NCI-H187 (cell line): ENCODE measurements at regions not wholly inside any gene's neighbourhood (a gene's known extent, or its start where the extent isn't known, plus 50 kb on each side); places are given as distances from the start of the nearest gene placed in this dataset.
"Not testable (repeated sequence)": the region's sequence is repeated elsewhere in the genome, so short reads cannot be mapped to it uniquely, and the experiment has no call there.

Source experiments
- DNase-seq, 2 experiments: peaks; one replicate each; lab custom pipeline; 2025; lab: John Stamatoyannopoulos, UW

DNA sequence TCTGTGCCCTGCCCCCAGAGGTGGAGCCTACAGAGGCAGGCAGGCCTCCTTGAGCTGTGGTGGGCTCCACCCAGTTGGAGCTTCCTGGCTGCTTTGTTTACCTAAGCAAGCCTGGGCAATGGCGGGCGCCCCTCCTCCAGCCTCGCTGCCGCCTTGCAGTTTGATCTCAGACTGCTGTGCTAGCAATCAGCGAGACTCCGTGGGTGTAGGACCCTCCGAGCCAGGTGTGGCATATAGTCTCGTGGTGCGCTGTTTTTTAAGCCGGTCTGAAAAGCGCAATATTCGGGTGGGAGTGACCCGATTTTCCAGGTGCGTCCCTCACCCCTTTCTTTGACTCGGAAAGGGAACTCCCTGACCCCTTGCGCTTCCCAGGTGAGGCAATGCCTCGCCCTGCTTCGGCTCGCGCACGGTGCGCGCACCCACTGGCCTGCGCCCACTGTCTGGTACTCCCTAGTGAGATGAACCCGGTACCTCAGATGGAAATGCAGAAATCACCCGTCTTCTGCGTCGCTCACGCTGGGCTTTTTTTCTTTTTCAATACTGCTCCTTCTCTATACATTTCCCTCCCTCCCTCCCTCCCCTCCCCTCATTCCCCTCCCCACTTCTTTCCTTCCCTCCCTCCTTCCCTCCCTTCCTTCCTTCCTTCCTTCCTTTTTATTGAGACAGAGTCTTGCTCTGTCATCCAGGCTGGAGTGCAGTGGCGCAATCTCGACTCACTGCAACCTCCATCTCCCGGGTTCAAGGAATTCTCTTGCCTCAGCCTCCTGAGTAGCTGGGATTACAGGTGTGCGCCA, 197.1 kb upstream of the TBL1XR1 start:
- DNase-seq = not testable (repeated sequence)

DNA sequence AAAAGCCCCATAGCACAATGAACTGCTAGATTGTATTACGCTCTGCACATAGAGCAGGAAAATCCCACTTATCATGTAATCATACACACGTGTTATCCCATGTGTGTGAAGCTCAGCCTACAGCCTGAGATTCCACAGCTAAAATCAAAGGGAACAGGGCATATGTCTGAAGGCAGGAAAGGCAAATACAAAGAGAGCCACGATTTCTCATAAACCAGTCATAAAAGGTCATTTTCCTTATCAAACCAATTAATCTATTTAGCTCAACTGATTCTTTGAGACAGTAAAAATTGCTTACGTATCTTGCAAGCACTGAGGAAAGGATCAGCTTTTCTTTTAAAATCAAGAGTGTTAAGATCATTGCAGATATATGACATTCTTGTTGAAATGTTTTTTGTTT, 199.5 kb upstream of the TBL1XR1 start:
- no peak for DNase-seq

DNA sequence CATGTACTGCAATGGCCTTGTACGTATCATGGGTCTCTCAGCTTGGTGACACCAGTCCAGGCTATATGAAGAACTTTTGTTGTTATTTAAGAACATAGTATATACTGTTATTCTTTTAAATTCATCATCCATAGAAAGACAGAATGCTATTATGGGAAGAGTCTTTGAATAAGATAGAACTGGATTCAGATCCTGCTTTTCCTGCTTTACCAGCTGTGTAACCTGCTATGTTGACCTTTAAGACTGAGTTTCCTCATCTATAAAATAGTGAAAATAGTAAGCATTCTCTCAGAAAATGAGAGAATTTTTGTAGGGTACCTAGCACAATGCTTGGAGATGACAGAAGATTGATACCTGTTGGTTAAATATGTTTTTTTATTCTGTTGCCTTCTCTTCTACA, 204.1 kb upstream of the TBL1XR1 start:
- no peak for DNase-seq

DNA sequence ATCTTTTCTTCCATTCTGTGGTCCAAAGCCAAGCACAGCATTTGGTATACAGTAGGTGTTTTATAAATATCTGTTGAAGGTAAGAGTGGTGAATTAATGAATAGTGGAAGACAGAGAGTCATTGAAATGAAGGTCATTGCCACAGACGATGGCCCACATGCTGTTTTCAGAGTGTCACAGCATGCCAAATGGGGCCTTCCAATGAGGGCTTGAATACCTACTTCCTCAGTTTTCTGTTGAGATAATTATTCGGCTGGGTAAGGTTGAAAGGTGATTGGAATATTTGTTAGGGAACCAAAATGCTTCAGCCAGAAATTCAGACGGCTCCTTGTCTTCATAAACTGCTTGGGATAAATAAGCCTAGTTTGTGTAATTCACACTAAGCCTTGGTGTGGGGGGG, 205.3 kb upstream of the TBL1XR1 start:
- no peak for DNase-seq

DNA sequence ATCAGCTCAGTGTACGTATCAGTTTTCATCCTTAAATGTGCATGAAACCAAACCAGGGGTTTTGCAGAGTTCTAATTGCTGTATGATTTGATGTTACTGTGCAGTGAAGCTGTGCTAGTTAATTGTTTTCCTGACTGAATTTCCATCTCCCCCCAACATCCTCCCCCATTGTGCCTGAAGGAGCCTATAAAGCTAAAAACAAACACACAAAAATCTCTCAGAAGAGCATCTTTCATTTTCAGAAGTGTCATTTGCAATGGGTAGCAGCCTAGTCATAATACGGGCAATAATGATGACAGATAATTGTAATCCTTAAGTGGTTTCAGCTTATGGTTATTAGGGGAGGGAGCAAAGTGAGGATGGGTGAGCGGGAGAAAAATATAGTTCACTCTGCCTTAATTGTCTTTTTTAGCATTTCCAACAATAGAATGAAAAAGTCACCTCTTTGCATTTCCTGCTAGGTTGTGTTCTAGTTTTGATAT, 207.9 kb upstream of the TBL1XR1 start:
- peak; percentile 37 to 65 for DNase-seq

DNA sequence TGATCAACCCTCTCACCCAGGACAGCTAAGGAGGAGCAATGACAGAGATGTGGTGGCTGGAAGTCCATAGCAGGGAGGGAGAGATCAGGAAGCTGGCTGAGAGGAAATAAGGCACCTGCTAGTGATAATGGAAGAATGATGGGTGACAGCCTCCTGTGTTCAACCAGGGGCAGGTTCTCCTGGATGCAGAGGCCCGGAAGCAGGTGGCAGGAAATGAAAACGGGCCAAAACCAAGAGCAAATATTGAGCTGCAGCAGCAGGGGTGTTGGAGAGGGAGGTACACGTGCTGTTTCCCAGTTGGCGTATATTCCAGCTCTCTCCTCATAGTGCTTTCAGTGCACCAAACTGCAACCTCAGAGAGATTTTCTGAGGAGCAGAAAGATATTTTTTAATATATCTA, 213.4 kb upstream of the TBL1XR1 start:
- DNase-seq = peak; percentile 18 to 27

DNA sequence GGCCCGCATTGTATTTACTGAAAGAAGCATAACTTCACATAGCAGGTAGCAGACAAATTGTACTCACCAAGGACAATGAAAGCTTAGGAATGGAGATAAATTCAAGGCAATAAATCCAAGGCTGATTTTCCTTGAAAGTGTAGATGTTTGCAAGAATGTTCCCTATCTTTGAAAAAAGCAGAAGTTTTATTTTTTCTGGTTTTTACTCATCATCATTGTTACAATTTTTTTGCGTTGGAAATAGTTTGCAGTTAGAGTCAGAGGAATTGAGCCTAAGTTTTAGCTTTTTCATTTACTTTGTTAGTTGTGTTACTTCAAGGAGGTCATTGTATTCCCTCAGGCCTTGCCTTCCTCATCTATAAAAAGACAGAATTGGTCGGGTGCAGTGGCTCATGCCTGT, 213.9 kb upstream of the TBL1XR1 start:
- DNase-seq = no peak

DNA sequence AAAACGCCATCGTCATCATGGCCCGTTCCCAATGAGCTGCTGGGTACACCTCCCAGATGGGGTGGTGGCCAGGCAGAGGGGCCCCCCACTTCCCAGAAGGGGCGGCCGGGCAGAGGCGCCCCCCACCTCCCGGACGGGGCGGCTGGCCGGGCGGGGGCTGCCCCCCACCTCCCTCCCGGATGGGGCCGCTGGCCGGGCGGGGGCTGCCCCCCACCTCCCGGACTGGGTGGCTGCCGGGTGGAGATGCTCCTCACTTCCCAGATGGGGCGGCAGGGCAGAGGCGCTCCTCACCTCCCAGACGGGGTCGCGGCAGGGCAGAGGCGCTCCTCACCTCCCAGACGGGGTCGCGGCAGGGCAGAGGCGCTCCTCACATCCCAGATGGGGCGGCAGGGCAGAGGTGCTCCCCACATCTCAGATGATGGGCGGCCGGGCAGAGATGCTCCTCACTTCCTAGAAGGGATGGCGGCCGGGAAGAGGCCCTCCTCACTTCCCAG, 215.4 kb upstream of the TBL1XR1 start:
- not testable (repeated sequence) for DNase-seq

DNA sequence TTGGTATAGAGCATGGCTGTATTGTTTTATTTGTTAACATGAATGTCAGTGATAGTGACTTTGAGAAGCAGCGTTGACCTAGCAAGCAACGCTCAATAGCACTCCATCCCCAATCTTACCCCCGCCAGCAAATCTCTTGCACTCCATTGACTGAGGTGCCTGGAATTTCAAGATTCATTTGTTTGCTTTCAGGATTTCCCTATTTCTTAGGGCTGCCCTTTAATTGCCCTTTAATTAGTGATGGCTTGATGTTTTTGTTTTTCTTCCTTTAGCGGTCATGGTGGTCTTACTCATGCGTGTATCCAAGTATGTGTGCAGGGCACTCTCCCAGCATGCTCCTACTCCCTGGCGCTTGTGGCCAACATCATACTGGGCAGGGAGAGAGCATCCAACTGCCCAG, 216.8 kb upstream of the TBL1XR1 start:
- no peak for DNase-seq

DNA sequence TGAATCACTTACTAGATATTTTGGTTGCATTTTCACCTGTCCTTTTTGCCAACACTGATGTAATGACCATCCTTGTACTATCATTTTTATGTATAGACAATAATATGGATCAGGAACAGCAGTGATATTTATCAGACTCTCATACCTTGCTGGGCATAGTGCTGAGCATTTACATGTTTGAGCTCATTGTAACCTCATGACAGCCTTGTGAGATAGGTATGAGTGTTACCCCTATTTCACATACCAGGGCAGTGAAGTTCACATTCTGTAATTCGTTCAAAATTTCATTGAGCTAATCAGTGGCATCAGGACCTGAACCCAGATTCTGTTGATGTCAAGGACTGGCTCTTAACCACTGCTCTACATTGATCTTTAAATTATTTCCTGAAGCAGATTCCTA, 221.5 kb upstream of the TBL1XR1 start:
- DNase-seq = no peak

DNA sequence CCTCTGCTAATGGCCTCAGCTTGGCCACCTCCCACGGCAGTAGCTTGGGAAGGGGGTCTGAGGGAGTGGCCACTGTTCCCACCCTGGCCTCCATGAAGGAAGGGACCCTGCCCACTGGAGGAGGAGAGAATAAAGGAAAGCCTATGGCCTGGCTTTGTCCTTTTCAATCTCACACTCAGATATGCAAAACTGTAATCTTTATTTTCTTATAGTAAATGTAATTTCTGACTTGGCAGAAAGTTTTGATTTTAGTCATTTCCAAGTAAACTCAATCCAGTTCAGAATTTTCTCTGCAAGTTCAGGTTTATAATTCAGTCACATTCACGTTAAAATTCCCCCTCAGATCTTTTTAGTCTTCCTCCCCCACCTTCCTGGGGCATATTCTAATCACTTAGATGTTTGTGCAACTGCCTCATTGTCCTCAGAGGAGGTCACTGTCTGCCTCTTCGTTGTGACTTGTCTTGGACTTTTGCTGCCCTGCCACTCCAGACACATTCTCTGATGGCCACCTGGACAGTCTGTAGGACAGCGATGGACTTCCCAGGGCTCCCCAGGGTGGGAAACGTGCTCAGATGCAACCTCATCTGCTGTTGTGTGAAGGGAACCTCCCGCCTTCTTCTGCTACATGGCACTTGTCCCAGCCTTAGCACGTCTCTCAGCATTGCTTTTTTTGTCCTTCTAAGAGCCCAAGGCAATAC, 222.8 kb upstream of the TBL1XR1 start:
- DNase-seq = no peak

DNA sequence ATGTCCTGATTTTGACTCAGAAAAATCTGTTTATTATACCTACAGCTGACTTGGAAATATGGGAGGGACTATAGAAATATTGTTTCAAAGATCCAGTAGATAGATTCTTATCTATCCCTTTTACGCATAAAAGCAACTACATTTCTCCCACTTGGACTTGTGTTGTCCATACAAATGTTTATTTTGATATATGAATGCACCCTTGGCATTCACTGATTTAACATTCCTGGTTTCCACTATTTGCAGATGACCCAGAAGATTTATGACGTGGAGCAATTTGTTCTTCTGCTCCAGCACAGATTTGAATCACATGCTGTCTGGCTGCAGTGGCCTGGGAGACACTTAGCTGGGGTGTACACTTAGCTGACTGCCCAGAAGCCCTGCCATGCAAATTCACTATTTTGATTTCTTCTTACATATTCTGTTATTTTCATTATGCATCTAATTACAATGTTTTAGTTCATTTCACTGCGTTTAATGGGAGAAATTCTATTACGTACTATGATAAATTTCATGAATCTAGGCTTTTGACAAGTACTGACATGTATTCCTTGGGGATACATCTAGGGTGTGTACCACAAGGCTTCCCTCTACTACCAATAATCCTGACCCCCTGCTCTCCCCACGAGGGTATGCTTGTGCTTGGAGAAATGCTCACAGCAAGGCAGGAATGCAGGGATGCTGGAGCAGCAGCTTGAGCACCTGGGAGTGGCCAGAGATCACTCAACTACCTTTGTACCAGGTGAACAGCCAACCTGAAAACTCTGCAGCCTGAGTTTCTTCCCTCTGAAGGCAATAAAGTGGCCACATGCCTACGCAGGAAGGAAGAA, 223.6 kb upstream of the TBL1XR1 start:
- DNase-seq = no peak

DNA sequence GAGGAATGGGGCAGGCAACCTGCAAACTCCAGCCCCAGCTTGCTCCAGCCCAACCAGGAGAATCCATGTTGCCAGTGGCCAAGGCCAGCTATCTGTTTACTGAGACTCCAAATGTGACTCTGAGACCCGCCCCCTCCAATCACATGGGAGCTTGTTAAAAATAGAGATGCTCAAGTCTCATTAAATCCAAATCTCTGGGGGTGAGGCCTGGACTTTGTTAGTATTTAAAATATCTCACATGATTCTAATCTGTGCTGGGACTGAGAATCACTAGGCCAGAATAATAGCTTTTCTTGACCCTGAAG, 224.2 kb upstream of the TBL1XR1 start:
- no peak for DNase-seq

DNA sequence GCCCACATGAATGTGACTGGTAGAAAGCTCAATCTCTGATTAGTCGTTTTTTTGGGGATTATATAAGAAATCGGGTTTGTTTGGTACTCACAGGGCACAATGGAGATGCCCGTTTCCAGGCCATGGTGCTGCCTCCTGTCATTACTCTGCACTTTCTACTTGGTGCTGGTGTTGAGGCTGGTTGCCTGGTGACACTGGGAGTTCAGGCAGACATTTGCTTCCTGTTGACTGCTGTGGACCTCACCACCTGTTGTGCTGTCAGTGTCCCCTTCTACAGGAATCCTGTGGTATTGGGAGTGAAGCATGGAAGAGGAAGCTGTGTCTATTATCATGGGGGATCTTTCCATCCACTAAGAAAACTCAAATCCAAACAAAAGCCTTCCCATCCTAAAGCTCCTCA, 227.2 kb upstream of the TBL1XR1 start:
- no peak for DNase-seq

DNA sequence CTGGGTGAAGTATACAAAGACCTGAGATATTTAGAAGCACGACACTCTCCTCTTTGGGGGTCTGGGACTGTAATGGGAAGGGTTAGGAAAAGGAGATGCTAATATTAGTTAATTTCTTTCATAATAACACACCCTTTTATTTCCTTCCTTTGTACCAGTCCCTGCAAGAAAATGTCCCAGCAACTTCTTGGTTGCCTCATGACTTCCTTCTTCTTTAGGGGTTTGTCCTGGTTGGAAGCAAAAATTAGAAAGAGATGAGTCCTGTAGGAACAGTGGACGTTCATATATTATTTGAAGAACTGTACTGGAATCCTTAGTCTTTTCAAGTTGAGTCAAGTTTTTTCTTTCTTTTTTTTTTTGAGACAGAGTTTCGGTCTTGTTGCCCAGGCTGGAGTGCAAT, 227.8 kb upstream of the TBL1XR1 start:
- DNase-seq = no peak

DNA sequence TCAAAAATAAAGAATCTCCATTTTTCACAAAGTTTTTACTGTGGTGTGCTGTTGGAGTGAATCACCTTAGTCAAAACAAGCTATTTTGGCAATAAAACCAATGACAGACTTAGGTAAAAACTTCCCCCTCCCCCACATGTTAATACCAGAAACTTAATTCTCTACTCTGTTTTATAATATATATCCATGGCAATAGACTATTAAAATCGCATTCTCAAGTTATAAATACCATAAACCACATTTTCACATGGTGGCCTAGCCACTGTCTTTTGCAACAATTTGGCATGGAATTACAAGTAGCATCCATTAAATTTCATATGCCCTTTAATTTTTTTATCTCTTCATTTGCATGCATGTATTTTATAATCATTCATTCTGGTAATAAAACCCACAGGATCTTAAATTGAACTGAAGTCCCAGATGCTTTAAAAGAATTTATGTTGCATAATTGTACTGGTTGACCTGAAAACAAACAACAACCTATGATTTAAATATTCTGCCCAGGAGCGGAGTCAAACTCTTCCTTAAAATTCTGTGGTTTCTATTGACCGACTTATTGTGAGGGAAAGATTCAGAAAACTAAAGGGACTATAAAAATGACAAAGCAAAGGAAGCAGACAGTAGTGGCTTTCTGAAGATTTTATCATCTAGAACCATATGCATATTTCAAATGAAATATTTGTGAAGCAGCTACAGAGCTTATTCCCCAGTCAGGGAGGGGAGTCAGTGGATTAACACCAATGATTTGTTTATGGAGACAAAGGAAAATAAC, 229.0 kb upstream of the TBL1XR1 start:
- no peak for DNase-seq

DNA sequence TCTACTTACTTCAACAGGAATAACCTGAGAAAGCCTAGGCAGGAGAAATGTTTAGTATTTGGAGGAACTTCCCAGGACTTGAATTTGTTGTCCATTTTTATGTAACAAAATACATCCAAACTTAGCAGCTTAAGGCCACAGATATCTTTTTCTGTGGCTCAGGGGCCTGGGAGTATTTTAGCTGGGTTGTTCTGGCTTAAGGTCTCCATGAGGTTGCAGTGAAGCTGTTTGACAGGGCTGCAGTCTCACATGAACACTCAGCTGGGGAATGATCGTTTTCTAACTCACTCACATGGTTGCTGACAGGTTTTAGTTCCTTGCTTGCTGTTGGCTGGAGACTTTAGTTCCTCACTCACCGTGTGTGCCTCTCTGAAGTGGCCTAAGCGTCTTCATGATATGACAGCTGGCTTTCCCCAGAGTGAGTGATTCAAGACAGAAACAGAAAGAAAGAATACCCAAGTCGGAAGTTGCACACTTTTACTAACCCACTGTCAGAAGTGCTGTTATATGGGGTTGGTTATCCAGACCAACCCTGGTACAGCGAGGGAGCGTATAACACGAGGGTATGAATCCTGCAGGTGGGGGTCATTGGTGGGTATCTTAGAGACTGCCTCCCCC, 229.7 kb upstream of the TBL1XR1 start:
- DNase-seq = no peak

DNA sequence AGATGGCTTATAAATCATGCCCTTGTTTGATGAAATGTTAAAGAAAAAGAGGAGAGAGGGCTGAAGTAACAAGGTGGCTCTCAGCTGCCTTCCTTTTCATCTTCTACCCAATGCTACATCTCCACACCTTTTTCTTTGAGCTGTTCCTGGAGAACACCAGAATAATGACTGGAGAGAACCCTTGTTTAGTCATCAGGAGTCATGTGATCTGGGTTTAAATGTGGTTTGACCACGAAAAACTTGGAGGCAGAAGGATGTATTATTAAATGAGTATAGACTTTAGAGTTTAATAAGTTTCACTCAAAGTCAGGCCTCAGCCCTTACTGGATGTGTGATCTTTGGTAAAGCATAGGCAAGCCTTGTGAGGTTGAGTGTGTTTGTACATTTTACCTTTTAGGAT, 230.3 kb upstream of the TBL1XR1 start:
- no peak for DNase-seq

DNA sequence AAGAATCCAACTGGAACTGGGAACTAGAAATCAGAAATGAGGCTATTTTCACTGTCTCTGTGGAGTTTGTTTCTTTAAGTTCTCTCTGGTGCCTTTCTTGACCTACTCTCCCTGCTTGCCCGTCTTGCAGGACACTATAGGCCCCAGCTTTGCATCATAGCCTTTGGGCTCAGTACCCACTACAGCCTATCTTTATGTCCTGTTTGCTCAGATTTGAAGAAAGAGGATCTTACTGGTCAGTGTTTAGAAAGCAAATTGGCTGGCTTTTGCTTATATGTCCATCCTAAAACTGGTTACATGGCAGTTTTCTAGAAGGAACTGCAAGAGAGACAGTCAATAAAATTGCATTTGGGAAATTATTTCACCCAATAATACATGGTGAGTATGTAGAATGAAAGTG, 231.8 kb upstream of the TBL1XR1 start:
- DNase-seq = no peak

DNA sequence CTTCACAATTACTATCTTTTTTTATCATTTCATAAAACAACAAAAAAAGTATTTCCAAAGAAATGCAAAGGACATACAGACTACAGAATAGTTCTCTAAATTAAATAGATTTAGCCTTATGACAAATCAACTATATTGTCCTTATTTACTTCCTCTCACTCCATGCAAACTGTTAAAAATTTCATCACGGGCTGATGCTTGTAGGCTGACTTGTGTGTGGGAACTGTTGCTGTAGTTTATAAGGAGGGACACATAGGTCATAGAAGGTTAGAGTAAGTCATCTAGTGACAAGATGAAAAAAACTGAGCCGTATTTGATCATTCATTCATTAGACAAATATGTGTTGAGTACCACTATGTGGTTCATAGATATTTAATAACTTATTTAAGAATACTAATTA, 232.5 kb upstream of the TBL1XR1 start:
- no peak for DNase-seq

DNA sequence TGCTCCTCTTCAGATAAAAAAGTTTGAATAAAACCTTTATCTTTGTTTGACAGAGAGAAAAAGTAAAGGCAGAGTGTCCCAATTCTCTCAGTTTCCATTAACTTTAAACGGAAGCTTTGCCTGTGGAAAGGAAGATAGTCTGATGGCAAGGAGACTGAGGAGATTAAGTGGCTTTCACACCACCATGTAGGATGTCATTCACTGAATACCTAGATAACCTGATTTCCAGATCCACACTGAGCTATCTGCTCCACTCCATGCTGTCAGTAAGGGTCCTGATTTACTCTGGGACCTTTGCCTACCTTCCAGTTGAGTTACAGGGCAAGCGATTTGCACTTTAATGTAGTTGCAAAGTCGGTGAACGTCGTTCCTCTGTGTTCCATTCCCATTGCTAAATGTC, 233.4 kb upstream of the TBL1XR1 start:
- DNase-seq = no peak
